VCaP (cell line): ENCODE measurements at regions not wholly inside any gene's neighbourhood (a gene's known extent, or its start where the extent isn't known, plus 50 kb on each side); places are given as distances from the start of the nearest gene placed in this dataset.

Experiments
- H3K27ac ChIP-seq: fragments of 450-650 bp; 2 replicates; pipeline ENCODE4 v1.5.1; 2017
- TF ChIP-seq, protein P1 (sequence below): fragments of 450-650 bp; conservative IDR thresholded peaks from 2 replicates; pipeline ENCODE4 v1.5.1; 2017; ENCODE audit warnings: mild to moderate bottlenecking, moderate library complexity

DNA sequence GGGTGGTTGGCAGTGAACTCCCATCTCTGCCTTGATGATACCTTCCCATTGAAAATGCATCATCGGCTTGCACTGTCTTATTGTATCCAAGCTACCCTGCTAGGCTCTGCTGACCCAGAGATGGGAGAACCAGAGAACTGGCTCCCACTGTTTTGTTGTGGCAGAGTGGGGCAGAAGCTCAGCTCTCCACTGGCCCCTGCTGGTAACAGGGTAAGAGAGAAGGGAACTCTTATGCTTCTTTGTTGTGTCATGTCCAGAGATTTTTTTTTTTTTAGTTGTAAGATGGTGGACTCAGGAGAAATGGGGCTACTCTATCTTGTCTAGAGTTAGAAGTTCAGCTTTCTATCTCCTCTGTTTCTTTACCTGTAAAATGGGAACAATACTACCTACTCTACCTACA lies 100.5 kb upstream of the SDK1 start:
- TF ChIP-seq, protein P1, sequence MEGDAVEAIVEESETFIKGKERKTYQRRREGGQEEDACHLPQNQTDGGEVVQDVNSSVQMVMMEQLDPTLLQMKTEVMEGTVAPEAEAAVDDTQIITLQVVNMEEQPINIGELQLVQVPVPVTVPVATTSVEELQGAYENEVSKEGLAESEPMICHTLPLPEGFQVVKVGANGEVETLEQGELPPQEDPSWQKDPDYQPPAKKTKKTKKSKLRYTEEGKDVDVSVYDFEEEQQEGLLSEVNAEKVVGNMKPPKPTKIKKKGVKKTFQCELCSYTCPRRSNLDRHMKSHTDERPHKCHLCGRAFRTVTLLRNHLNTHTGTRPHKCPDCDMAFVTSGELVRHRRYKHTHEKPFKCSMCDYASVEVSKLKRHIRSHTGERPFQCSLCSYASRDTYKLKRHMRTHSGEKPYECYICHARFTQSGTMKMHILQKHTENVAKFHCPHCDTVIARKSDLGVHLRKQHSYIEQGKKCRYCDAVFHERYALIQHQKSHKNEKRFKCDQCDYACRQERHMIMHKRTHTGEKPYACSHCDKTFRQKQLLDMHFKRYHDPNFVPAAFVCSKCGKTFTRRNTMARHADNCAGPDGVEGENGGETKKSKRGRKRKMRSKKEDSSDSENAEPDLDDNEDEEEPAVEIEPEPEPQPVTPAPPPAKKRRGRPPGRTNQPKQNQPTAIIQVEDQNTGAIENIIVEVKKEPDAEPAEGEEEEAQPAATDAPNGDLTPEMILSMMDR = peak; percentile 80
- H3K27ac ChIP-seq = no peak overlapping the region

DNA sequence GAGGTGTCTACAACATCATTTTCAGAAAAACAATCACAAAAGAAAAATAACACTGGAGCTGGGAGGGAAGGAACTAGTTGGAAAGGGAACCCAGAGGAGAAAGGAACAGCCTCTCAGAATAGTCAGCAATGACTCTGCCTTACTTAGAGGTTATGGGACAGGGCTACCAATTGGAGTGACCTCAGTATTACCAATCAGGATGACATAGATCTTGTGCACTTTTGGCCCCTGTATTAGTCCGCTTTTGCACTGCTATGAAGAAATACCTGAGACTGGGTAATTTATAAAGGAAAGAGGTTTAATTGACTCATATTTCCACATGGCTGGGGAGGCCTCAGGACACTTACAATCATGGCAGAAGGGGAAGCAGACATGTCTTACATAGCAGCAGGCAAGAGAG lies 99.7 kb upstream of the SDK1 start:
- TF ChIP-seq, protein P1 = no peak

DNA sequence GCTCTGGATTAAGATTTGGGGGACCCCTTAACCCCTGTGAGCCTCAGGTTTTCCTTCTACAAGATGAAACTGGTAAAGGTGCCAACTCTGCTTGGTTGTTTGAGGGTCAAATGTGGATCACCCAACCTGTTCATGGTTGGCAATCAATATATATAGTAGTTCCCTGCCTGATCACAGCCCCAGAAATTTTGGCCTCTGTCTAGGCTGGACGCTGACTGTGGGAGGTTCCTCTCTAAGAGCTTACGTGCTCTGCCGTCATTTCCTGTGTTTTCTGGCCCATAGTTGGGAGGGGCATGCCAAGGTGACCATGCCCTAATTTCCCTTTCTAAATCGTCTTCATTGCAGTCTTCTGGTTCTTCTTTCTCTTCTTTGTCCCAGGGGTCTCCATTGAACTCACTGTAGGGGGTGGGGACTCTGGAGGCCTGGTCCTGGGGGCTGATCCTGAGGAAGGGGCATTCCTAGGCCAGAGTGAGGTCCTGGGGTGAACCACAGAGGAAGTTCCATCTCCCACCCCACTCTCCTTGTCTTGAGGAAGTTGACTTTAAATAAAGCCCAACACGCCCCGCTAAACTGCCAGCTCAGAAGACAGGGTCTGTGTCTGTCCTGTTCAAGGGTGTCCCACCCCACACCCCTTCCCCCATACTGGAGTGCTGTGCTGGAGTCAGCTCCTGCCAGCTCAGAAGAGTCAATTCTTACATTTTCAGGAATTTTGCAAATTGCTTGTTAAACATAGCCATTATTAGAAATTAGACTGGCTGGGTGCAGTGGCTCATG lies 98.9 kb upstream of the SDK1 start:
- H3K27ac ChIP-seq = no peak overlapping the region
- TF ChIP-seq, protein P1 = no peak

More for the DNA sequence above, 99.7 kb upstream of the SDK1 start:
- H3K27ac ChIP-seq = no peak overlapping the region

DNA sequence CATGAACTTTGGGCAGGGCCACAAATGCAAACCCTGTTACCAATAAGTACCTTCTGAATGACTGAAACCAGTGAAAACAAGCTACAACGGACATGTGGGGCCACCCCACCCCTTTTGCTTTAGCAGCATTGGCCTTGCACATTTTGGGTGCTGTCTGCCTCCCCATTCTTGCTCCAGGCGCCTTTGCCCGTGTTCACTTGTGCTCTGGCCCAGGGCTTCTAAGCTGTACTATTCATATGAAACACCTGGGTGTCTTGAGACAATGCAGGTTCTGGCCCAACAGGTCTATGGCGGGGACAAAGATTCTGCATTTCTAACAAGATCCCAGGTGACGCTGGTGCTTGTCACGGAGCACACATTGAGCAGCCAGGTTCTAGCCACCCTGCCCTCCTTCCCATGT lies 96.5 kb upstream of the SDK1 start:
- H3K27ac ChIP-seq = no peak overlapping the region
- TF ChIP-seq, protein P1 = no peak

DNA sequence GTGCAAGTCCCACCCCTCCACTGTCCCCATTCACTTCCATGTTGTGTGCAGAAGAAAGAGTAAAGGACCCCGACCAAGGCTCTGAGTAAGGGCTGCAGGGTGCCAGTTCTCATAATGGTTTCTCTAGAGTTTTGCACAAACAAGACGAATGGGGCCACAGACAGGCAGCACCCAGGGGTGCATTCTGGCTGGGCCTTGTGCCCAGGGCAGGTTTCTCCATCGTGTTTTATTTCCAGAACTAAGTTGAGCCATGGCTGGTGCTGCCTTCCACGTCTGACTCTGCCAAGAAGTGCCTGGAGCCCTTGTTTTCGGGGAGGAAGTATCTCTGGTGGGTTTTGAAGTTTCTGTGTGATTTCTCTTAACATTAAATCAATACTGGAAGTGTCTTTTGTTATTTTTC lies 95.0 kb upstream of the SDK1 start:
- no peak overlapping the region for H3K27ac ChIP-seq
- TF ChIP-seq, protein P1 = no peak

DNA sequence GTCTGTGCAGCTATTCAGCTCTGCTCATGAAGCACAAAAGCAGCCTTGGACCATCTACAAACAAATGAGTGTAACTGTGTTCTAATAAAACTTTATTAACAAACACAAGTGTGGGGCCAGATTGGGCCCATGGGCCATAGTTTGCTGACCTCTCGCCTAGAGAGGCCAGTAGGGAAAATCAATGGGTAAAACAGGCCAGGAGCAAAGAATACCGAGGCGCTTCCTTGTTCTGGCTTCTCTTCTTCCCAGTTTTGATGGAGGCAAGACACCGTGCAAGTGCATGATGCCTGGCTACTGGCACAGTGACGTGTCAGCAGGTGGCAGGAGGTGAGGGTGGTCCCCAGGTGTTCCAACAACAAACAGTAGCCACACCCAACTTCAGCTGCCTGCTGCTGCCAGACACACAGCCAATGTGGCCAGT lies 94.3 kb upstream of the SDK1 start:
- TF ChIP-seq, protein P1 = no peak
- H3K27ac ChIP-seq = no peak overlapping the region

DNA sequence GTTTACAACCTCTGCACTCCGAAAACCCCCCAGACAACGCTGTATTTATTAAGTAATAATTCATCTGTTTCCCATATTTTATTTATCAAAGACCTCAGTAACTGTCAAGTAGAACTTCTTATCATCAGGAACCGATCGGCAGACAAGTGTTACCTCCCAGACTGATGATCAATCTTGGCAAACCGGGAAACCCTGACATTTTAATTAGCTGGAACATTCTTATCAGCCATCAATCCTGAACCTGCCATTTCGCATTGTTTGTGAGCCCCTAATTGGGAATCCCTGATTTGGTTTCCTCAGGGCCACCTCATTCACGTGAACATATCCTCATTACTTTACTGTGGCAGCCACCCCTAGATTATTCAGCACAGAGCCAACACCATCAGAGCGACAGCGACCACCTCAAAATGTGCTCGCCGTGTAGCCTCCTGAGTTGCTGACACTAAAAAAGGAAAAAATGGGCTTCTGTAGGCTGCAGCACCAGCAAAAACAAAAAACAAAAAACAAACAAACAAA lies 93.6 kb upstream of the SDK1 start:
- TF ChIP-seq, protein P1 = no peak
- H3K27ac ChIP-seq = no peak overlapping the region
